Gastrocnemius medialis (tissue), 4 donors: ENCODE measurements at regions not wholly inside any gene's neighbourhood (a gene's known extent, or its start where the extent isn't known, plus 50 kb on each side); places are given as distances from the start of the nearest gene placed in this dataset.

Source experiments
- ATAC-seq, 2 donors: fragments of 150-250 bp; one replicate each; pipeline ENCODE4 v1.9.1; 2016
- DNase-seq, 2 donors: peaks; one replicate each; pipeline ENCODE4 v3.0.0-alpha.2; 2019
- H3K27ac ChIP-seq, 4 donors: fragments of 200-600 bp; sonication (generic); 1 replicate in 1 of 4; 2 replicates in 3 of 4; pipeline ENCODE4 v1.5.1; 2016 to 2018; ENCODE audit warnings: mild to moderate bottlenecking in 2 of 4, moderate library complexity in 1 of 4
- H3K27me3 ChIP-seq, 3 donors: fragments of 200-600 bp; sonication (generic) in 2 of 3; 1 replicate in 1 of 3; 2 replicates in 2 of 3; pipeline versions ENCODE4 v1.5.1 to v1.6.0; 2016 to 2019; ENCODE audit warnings: mild to moderate bottlenecking in 1 of 3, moderate library complexity in 1 of 3
- H3K36me3 ChIP-seq, 2 donors: fragments of 200-600 bp; sonication (generic) in 1 of 2; one replicate each; pipeline ENCODE4 v1.5.1; 2017 to 2018
- H3K4me1 ChIP-seq, 2 donors: fragments of 200-600 bp; sonication (generic) in 1 of 2; one replicate each; pipeline ENCODE4 v1.5.1; 2016 to 2017; ENCODE audit warnings: mild to moderate bottlenecking in 2 of 2
- H3K4me3 ChIP-seq, 4 donors: fragments of 200-600 bp; sonication (generic) in 3 of 4; 1 replicate in 1 of 4; 2 replicates in 3 of 4; pipeline ENCODE4 v1.5.1; 2016 to 2019; ENCODE audit warnings: mild to moderate bottlenecking in 2 of 4
- H3K9me3 ChIP-seq, 3 donors: fragments of 200-600 bp; sonication (generic) in 2 of 3; 1 replicate in 1 of 3; 2 replicates in 2 of 3; pipeline ENCODE4 v1.5.1; 2016 to 2019
- CTCF ChIP-seq, 5 experiments: fragments of 450-650 bp in 3 of 5; fragments of 200-600 bp in 2 of 5; sonication (generic) in 2 of 5; IDR thresholded peaks in 4 of 5; conservative IDR thresholded peaks in 1 of 5; 1 replicate in 4 of 5; 2 replicates in 1 of 5; pipeline ENCODE4 v1.5.1; 2016 to 2019; ENCODE audit warnings: antibody characterized with exemption in 5 of 5, mild to moderate bottlenecking in 3 of 5, moderate library complexity in 3 of 5
- POLR2A ChIP-seq, 2 donors: fragments of 450-650 bp; IDR thresholded peaks; one replicate each; pipeline ENCODE4 v1.6.1; 2017; ENCODE audit warnings: antibody characterized with exemption in 2 of 2, mild to moderate bottlenecking in 2 of 2, moderate library complexity in 2 of 2
- in situ Hi-C, 4 donors: fragments of 200-750 bp; cut with MboI; loops; one replicate each; pipeline versions ENCODE4 v1.15.0 to v1.8.0; 2017; ENCODE audit warnings: low sequenced_read_pairs in 4 of 4
- intact Hi-C: fragments of 100-400 bp; cut with DNase I; formaldehyde crosslinking; loops from one replicate; pipeline ENCODE4 v1.15.1; 2023; ENCODE audit warnings: low total_unique reads

GRCh38 chr15:23750179-23750578 is 63.1 kb upstream of the NDN start:
- ATAC-seq (no peak), DNase-seq (no peak)
- in situ Hi-C loops (no loop called here), intact Hi-C loops (no loop called here)
- Histone ChIP-seq H3K9me3 (no peaks in the 10 kb centered on the region), H3K27me3 (no peaks in the 10 kb centered on the region), H3K27ac (no peak overlapping the region), H3K4me1 (no peaks in the 10 kb centered on the region), H3K36me3 (no peaks in the 10 kb centered on the region), H3K4me3 (no peak overlapping the region)
- TF ChIP-seq POLR2A (IDR thresholded peaks at IDR 0.05) (no peak), CTCF (IDR thresholded peaks at IDR 0.05 in 4 of 5, conservative IDR thresholded peaks at IDR 0.05 in 1 of 5) (no peak)

GRCh38 chr15:23750776-23751175 is 63.7 kb upstream of the NDN start:
- ATAC-seq (no peak), DNase-seq (no peak)
- no peaks in the 10 kb centered on the region for H3K4me1 ChIP-seq
- H3K4me3 ChIP-seq, result no peak overlapping the region
- no peaks in the 10 kb centered on the region for H3K9me3 ChIP-seq
- intact Hi-C loops (no loop called here), in situ Hi-C loops (no loop called here)
- no peaks in the 10 kb centered on the region for H3K36me3 ChIP-seq
- H3K27ac ChIP-seq, result no peak overlapping the region
- TF ChIP-seq POLR2A (IDR thresholded peaks at IDR 0.05) (no peak), CTCF (IDR thresholded peaks at IDR 0.05 in 4 of 5, conservative IDR thresholded peaks at IDR 0.05 in 1 of 5) (no peak)
- H3K27me3 ChIP-seq, result no peaks in the 10 kb centered on the region

- TF ChIP-seq POLR2A (IDR thresholded peaks at IDR 0.05), result no peak
- TF ChIP-seq CTCF (IDR thresholded peaks at IDR 0.05 in 4 of 5, conservative IDR thresholded peaks at IDR 0.05 in 1 of 5), result no peak
- no peak for ATAC-seq
- Histone ChIP-seq H3K4me3 (no peak overlapping the region), H3K27ac (no peak overlapping the region), H3K36me3 (no peaks in the 10 kb centered on the region), H3K4me1 (no peaks in the 10 kb centered on the region), H3K9me3 (no peaks in the 10 kb centered on the region), H3K27me3 (no peaks in the 10 kb centered on the region)
- intact Hi-C loops, result no loop called here
- no peak for DNase-seq
- in situ Hi-C loops, result no loop called here
Measured at GRCh38 chr15:23753248-23753647, 66.1 kb upstream of the NDN start.

- H3K36me3 ChIP-seq, result no peaks in the 10 kb centered on the region
- TF ChIP-seq CTCF (IDR thresholded peaks at IDR 0.05 in 4 of 5, conservative IDR thresholded peaks at IDR 0.05 in 1 of 5), result no peak
- TF ChIP-seq POLR2A (IDR thresholded peaks at IDR 0.05), result no peak
- in situ Hi-C loops (no loop called here), intact Hi-C loops (no loop called here)
- H3K9me3 ChIP-seq, result no peaks in the 10 kb centered on the region
- no peak for ATAC-seq
- no peaks in the 10 kb centered on the region for H3K27me3 ChIP-seq
- H3K4me1 ChIP-seq, result no peaks in the 10 kb centered on the region
- H3K4me3 ChIP-seq, result no peak overlapping the region
- no peak for DNase-seq
- H3K27ac ChIP-seq, result no peak overlapping the region
Measured at GRCh38 chr15:23758891-23759290, 71.8 kb upstream of the NDN start.

- no peaks in the 10 kb centered on the region for H3K4me1 ChIP-seq
- H3K9me3 ChIP-seq, result no peaks in the 10 kb centered on the region
- TF ChIP-seq CTCF (IDR thresholded peaks at IDR 0.05 in 4 of 5, conservative IDR thresholded peaks at IDR 0.05 in 1 of 5) (no peak), POLR2A (IDR thresholded peaks at IDR 0.05) (no peak)
- in situ Hi-C loops (loop anchor here in 1 of 4 donors (10.0 kb wide), 1 partner anchor 65 kb away; no protein-coding TSS in a partner anchor), intact Hi-C loops (no loop called here)
- ATAC-seq (no peak), DNase-seq (no peak)
- no peaks in the 10 kb centered on the region for H3K36me3 ChIP-seq
- H3K4me3 ChIP-seq, result no peak overlapping the region
- H3K27ac ChIP-seq, result no peak overlapping the region
- H3K27me3 ChIP-seq, result no peaks in the 10 kb centered on the region
Measured at GRCh38 chr15:23760024-23760423, 72.9 kb upstream of the NDN start.
